HG02763 (cell line): ENCODE measurements at regions not wholly inside any gene's neighbourhood (a gene's known extent, or its start where the extent isn't known, plus 50 kb on each side); places are given as distances from the start of the nearest gene placed in this dataset.
"Not testable (repeated sequence)": the region's sequence is repeated elsewhere in the genome, so short reads cannot be mapped to it uniquely, and the experiment has no call there.

Source experiments
- ATAC-seq: cut with Tn5 transposase; IDR thresholded peaks from one replicate; pipeline ENCODE4 v1.9.1; 2021; ENCODE audit warnings: mild to moderate bottlenecking, moderate library complexity; ENCODE audit not compliant: unreplicated experiment

- ATAC-seq, result peak; percentile 89
These were observed 99.1 kb upstream of the NAP1L1 start for GRCh38 chr12:76183459-76184186.

GRCh38 chr12:76180401-76181277 lies 96.2 kb upstream of the NAP1L1 start:
- no peak for ATAC-seq

- ATAC-seq, result no peak
These were observed 94.0 kb upstream of the NAP1L1 start for GRCh38 chr12:76178452-76178851.

GRCh38 chr12:76177821-76178220 lies 93.3 kb upstream of the NAP1L1 start:
- ATAC-seq, result no peak

- no peak for ATAC-seq
These were observed 92.5 kb upstream of the NAP1L1 start for GRCh38 chr12:76176940-76177339.

- not testable (repeated sequence) for ATAC-seq
These were observed 91.5 kb upstream of the NAP1L1 start for GRCh38 chr12:76175946-76176345.

- no peak for ATAC-seq
These were observed 89.3 kb upstream of the NAP1L1 start for GRCh38 chr12:76173756-76174155.

GRCh38 chr12:76158518-76159321 lies 74.2 kb upstream of the NAP1L1 start:
- ATAC-seq, result peak; percentile 98

- ATAC-seq, result no peak
These were observed 72.2 kb upstream of the NAP1L1 start for GRCh38 chr12:76156726-76157125.

- no peak for ATAC-seq
These were observed 71.8 kb upstream of the NAP1L1 start for GRCh38 chr12:76156314-76156713.

- no peak for ATAC-seq
These were observed 70.7 kb upstream of the NAP1L1 start for GRCh38 chr12:76155157-76155670.

- no peak for ATAC-seq
These were observed 69.1 kb upstream of the NAP1L1 start for GRCh38 chr12:76153616-76154015.

- peak; percentile 90 for ATAC-seq
These were observed 67.8 kb upstream of the NAP1L1 start for GRCh38 chr12:76152181-76152807.

- peak; percentile 32 for ATAC-seq
These were observed 59.7 kb upstream of the NAP1L1 start for GRCh38 chr12:76144245-76144549.

GRCh38 chr12:76143343-76144244 lies 59.1 kb upstream of the NAP1L1 start:
- ATAC-seq, result peak; percentile 98

GRCh38 chr12:76142305-76142704 lies 57.8 kb upstream of the NAP1L1 start:
- no peak for ATAC-seq

- ATAC-seq, result no peak
These were observed 54.2 kb upstream of the NAP1L1 start for GRCh38 chr12:76138656-76139055.

- ATAC-seq, result no peak
These were observed 53.1 kb upstream of the NAP1L1 start for GRCh38 chr12:76137606-76138005.

- no peak for ATAC-seq
These were observed 51.0 kb upstream of the NAP1L1 start for GRCh38 chr12:76135456-76135855.
